HG03108 (cell line): ENCODE measurements at regions not wholly inside any gene's neighbourhood (a gene's known extent, or its start where the extent isn't known, plus 50 kb on each side); places are given as distances from the start of the nearest gene placed in this dataset.
"Not testable (repeated sequence)": the region's sequence is repeated elsewhere in the genome, so short reads cannot be mapped to it uniquely, and the experiment has no call there.

Experiments used
- ATAC-seq: cut with Tn5 transposase; IDR thresholded peaks from one replicate; pipeline ENCODE4 v1.9.1; 2021; ENCODE audit warnings: moderate library complexity; ENCODE audit not compliant: unreplicated experiment

DNA sequence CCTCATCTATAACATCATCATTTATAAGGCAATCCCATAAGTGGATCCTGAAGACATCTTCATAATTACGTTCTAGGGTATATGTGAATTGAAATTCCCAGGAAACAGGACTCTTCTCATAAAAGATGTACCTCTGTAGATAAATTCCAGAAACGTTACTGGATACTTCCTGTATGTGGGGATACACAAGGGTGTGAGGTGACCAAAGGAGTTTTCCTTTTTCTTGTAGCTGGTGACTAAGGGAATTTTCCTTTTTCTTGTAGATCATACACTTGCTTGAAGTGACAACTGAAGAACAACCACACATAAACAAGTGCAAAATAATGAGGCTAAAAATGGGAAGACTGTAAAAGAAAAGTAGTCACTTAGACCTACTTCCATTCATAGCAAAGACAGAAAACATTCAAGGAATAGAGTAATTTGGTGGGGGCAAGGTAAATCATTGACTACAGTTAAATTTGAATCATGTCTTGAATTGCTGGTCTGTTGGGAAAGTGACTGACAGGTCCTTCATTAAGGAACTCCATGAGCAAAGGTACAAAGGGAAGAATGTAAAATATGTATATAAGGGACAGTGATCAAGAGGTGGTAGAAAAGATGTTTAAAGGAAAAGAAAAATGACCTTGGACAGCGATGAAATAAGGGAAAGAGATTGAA is 53.2 kb upstream of the UBE2E3 start:
- no peak for ATAC-seq

DNA sequence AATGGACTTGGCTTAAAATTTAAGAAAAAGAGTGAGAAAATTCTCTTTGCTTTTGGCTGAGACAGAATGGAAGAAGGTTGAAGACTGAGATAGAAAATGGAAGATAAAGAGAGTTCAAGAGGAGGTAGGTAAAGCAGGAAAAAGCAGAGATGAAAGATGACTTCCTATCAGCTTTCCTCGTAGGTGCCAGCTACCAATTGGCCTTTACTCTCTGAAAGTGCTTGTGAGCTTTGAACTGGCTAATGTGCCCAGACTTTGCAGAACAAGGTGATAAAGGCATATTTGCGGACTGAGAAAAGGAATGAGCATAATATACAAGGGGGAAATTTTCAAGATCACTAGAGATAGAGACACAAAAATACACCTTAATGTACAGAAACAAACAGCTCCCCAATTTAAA is 54.7 kb upstream of the UBE2E3 start:
- ATAC-seq, result no peak

DNA sequence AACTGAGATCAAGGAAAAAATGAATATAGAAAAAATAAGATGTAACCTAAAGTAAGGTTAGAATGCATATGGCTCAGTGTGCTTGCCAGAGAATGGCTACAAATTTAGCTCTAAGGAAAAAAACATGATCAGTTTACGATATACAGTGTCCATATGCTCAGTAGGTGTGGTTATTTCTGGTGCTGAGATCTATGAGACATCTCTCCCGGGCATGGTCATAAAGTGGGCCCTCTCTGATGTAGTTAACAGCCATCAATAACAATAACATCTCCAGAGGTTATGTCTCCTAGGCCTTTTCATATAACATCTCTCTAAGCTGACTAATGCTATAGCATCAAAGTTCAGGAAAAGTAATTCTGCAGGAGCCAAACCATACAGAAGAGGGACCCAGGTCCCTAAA is 56.3 kb upstream of the UBE2E3 start:
- no peak for ATAC-seq

DNA sequence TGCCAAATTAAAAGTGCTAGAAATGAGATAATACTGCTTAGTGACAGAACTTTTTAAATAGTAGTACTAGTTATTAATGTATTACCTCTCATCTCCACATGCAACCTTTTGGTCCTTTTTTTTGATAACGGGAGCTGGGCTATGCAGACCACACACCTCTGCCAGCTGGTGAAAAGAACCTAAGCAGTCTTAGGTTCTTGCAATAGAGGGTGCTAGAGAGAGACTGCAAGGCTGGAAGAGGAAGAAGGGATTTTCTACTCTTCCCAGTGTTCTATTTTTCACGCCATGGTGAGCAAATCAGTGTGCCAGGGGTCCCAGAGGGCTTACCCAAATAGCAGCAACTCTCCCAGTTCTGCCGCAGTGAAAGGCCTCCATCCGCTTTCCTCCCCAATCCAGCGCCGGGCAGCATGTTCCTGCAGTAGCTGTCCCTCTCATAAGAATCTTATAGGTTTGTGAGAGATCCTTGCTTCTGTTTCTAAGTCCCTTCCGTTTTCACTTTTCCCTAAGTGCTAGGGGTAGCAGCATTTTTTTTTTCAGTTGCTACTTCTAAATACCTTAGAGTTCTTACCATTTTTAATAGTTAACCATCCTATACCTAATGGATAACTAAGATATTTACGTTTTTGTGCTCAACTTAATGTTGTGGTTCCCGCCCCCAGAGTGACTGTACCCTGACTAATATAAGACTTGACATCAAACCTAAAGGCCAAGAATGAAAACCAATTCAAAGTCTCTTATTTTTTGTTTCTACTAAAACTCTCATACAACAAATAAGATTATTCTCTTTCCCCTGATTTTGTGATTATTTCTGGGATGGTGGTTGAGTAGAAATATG is 69.4 kb upstream of the UBE2E3 start:
- ATAC-seq, result no peak

DNA sequence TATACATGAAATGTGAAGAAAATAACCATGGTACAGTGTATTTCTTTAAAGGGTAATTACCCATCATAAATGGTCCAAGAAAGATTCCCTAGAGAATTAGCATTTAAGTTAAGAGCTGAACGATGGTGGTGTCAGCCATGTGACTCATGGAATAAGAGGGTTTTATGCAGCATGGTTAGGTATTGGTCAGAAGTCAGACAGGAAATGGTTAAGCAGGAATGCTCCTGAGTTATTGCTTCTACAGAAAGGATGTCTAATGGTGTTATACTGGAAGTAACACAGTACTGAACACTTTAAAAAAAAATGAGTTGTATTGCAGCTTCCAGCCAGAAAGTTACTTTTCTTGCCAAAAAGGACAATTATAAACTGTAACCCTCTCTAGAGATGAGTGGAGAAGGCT is 72.7 kb upstream of the UBE2E3 start:
- ATAC-seq, result no peak

DNA sequence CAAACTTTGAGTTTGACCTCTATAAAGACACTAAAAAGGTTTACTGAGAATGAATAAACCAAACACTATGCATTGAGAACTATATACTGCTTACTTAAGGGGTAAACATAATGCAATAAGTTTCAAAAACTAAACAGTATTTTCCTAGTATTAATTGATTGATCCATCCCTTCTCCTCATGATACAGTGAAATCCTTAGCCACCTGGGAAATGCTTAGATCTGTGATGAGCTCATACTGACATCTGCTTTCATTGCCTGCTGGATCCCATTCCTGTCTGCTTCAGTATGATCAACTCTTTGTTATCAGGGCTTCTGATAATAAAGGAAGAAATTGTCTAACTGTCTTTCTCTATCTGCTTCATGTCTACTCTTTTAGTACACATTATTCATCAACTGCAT is 74.9 kb upstream of the UBE2E3 start:
- ATAC-seq, result no peak

DNA sequence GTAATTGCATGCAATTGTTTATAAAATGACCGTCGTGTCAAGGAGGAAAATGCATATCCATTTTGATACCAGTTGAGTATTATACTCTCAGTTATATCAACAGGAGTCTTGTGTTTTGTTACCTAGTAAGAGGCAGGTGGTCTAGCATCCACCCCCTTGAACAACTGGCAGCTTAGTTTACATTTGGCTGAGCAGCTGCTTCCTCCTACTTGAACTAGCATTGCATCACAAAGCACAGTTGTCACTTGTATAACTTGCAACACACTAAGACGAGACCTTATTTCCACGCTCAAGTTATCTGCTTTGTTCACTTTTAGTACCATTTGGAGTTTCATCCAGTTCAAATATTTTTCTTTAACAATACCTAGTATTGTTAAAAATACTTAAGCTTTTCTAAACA is 75.4 kb upstream of the UBE2E3 start:
- no peak for ATAC-seq

DNA sequence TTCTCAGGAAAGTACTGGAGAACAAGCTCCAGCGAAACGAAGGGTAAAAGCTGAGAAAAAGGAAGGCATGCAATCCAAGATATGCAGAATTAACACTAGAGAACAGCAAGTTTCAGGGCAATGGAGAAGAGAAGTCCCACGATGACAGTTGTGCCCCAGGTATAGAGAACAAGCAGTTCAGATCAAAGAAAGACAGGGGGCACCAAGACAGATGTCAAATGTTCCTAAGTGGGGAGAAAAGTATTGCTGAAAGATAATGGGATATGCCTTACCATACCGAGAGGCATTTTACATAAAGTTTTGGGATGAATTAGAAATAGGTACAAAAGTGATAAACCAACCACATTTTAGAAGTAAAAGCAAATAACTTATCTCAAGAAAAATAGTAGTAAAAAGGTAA is 79.1 kb upstream of the UBE2E3 start:
- ATAC-seq, result no peak

DNA sequence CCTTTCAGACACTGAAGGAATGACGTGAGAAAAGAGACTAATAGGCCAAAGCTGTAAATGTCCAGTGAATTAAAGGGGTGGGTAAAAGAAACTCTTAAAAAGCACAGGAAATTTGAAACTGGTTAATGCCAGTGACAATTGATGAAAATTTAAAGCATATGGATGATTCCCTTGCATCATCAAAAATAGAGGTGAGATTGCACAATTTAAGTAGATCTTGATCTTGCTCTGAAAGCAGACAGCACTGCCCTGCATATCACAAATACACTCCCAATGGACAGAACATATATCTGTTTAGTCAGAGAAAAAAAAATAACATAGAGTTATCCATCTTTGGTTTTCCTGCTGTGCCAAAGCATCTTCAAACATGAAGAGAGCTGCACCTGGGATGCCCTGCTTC is 86.7 kb upstream of the UBE2E3 start:
- no peak for ATAC-seq

DNA sequence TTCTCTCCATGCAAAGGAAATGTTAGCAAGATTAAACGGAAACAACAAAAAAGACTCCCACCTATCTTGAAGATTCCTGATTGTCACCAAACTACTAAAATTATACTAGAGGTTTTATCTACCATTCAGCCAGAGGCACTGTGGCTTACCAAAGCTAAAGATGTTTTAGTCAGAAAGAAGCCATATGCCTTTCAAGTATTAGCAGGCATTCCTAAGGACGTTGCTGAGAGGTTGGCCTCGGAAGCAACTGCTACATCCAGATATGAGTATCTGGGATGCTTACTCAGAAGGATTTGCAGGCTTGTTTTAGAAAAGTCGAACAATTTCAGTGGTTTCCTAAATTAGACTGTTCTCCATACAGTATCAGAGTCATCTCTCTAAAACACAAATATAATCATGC is 88.3 kb upstream of the UBE2E3 start:
- ATAC-seq, result no peak

DNA sequence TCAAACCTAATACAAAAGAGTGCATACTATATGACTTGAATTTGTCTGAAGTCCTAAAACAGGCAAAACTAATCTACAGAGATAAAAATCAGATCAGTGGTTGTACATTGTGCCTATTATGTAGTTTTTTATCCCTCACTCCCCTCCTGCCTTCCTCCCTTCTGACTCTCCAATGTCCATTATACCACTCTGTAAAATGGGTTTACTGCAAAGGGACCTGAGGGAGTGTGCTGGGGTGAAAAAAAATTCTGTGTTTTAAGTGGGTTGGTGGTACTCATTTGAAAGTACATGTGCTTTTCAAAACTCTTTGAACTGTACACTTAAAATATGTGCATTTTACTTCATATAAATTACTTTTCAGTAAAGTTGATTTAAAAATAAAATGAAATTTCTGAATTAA is 89.0 kb upstream of the UBE2E3 start:
- no peak for ATAC-seq

DNA sequence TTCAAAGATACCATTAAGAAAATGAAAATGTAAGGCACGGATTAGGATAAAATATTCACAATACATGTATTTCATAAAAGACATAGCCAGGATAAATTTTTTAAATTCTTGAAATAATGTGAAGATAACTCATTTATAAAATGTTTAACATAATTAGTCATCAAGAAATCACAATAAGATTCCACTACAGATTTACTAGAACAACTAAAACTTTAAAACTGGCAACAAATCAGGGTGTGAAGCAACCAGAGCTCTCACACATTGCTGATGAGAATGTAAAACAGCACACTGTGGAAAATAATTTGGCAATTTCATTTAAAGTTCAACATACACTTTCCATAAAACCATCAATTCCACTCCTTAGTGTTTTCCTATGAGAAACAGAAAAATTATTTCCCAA is 89.6 kb upstream of the UBE2E3 start:
- ATAC-seq, result no peak

DNA sequence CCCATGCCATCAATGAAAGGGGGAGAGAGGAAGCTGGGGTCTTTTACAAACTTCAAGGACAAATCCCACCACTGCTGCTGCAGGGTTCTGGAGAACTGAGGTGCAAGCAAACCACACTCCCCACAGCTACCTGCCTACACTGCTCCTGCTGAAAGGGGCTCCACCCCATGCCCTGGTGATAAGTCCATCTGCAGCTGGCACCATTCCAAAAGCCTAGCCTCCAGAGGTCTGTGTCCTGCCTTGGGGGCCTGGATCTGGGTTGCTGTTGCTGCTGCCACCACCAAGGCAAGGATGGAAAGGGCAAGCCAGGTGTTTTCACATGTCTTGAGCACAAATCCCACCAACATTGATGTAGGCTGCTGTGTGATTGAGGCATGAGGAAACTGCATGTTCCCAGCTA is 97.4 kb upstream of the UBE2E3 start:
- no peak for ATAC-seq

DNA sequence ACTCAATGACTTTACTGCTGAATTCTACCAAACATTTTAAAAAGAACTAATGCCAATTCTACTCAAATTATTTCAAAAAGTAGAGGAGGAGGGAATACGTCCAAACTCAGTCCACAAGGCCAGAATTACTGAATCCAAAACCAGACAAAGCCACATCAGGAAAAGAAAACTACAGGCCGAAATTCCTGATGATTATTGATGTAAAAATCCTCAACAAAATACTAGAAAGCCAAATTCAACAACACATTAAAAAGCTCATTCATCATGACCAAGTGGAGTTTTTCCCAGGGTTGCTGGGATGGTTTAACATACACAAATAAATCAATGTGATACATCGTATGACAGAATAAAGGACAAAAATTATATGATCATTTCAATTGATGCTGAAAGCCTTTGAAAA is 103.9 kb upstream of the UBE2E3 start:
- ATAC-seq, result no peak

DNA sequence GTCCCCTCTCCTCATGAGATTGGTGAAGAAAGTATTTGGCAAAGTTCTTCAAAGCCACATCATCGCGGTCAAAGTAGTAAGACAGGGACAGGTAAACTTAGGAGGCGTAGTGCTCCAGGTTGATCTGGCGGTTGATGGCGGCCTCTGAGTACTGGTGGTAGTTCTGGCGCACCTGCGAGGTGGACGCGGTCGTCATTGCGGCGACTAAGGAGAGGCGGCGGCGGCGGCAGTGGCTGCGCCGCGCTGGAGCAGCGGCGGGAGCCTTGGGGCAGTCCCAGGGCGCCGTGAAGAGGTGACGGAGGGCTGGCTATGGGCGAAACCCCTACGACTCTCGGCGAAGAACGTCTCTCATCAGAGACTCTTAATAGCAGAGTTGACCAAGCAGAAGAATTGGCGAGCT is 107.2 kb upstream of the UBE2E3 start:
- ATAC-seq, result no peak

DNA sequence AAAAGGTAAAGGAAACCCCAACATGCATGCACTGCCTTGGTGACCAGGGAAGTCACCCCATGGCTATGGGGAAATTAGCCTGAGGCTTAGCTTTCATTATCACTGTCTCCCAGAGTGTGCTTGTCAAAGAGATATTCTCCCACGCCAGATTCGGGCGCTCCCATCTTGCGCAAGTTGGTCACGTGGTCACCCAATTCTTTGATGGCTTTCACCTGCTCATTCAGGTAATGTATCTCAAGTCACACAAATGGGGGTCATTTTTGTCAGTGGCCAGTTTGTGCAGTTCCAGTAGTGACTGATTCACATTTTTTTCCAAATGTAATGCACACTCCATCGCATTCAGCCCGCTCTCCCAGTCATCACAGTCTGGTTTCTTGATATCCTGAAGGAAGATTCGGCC is 107.6 kb upstream of the UBE2E3 start:
- ATAC-seq, result not testable (repeated sequence)

DNA sequence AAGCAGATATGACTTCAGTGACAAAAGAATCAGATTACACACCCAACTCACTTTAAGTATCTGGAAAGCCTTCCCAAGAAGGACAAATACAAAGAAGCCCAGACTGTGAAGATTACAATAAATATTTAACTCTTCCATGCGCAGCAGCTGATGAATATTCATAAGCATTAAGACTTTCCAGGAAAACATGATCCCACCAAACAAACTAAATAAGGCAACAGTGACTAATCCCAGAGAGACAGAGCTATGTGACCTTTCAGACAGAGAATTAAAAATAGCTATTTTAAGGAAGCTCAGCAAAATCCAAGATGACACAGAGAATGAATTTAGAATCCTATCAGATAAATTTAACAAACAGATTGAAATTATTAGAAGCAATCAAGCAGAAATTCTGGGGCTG is 108.2 kb upstream of the UBE2E3 start:
- no peak for ATAC-seq

DNA sequence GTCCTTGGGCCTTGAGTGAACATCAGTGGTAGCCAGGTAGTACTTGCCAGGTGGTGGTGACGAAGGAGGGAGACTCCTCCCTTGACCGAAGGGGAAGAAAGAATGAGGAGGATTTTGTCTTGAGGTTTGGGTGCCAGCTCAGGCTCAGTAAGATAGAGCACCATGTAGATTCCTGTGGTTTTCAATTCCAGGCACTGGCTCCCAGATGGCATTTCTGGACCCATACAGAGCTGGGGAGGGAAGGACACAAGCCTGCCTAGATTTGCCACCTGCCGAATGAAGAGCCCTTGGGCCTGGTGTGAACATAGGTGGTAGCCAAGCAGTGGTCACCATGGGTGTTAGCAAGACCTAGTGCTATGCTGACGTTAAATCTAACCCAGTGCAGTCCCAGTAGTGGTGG is 108.8 kb upstream of the UBE2E3 start:
- ATAC-seq, result no peak

DNA sequence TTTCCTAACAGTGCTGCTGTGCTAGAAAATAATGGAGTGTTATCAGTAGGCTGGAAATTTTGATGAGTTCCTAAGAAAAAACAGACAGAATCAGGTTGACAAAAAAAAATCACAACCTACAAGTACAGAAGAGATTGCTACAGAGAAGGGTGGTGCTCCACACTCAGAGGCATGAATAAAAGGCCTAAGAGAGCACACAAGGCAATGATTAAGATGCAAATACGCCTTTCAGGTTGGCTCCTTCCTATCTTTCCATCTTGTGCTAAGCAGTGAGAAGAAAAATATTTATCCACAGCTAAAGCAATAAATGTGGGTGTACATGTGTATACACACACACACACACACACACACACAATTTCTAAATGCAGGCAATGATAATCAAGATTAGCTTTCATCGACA is 130.6 kb upstream of the UBE2E3 start:
- no peak for ATAC-seq

DNA sequence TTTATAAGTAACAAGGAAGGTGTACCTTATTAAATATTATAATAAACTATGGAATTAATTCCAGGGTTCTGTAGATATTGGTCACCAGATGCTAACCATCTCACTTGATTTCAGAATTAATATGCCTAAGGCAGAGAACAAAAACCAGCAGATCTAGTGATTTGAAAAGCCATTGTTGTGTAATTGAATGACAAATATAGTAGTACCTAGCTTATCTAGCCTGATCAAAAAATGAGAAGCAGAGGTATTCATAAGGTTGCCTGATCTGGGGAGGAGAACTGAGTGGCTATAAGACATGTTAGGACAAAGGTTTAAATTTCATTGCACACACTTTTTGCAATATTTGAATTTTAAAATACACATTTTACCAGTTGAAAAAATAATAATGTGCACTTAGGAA is 132.0 kb upstream of the UBE2E3 start:
- no peak for ATAC-seq

DNA sequence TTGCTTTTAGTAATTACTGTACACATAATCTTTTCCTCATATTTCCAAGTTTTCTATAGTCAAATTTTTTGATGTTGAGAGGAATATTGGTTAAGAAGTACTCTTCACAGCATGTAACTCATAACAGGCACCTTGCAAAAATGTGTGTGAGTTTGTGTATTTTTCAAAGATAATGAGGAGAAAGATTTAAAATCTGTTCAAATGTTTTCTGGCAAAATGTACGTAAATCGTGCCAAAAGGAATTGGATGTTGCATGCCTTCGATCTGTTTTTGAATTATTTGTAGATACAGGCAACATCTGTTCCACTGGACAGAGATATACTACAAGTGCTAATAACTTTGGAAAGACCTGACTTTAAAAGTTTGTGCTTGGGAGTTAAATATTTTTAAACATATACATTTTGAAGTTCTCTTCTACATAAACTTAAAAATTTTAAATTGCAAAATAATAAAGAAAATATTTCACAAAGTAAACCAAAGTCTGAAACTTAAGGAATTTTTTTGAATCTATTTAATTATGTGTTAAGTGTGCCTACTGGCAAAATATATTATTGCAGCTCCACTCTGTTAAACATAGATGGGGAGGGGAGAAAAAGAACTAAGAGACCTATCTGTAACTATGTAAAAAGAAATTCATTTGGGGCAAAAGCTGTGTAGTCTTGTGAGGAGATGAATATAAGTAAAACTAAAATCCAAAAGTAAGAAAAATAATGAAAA is 133.5 kb upstream of the UBE2E3 start:
- no peak for ATAC-seq

DNA sequence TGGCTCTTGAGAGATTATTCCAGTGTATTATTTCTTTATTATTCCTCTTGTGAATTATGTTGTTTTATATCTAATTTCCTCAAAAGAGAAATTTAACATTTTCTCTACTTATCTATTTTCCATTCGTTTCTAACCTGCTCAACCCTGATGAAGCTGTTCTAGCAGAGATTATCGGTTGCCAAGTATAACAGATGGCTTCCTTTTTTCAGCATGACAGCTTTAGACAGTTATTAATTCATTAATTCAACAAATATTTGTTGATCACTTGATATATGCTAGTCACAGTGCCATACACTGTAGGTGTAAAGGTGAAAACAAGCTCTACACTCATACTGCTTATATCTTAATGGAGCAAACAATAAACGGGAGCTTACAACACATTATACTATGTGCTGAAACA is 137.9 kb upstream of the UBE2E3 start:
- no peak for ATAC-seq
